Liver (tissue), 3 donors: ENCODE measurements at regions not wholly inside any gene's neighbourhood (a gene's known extent, or its start where the extent isn't known, plus 50 kb on each side); places are given as distances from the start of the nearest gene placed in this dataset.

Source experiments
- ATF3 ChIP-seq: IDR thresholded peaks from 2 replicates; pipeline ENCODE4 v1.6.1; 2016; ENCODE audit warnings: antibody characterized with exemption
- CTCF ChIP-seq: fragments of 150-350 bp; IDR thresholded peaks from 2 replicates; pipeline ENCODE4 v1.5.1; 2017; ENCODE audit warnings: improper control_type of control experiment, low read depth, low read length; ENCODE audit not compliant: missing input control
- EGR1 ChIP-seq, 2 donors: IDR thresholded peaks; 2 replicates each; pipeline ENCODE4 v1.6.1; 2016 to 2018; ENCODE audit warnings: antibody characterized with exemption in 2 of 2, low read depth in 2 of 2
- GABPA ChIP-seq, 2 donors: IDR thresholded peaks in 1 of 2; conservative IDR thresholded peaks in 1 of 2; 2 replicates each; pipeline ENCODE4 v1.6.1; 2016; ENCODE audit warnings: antibody characterized with exemption in 2 of 2, mild to moderate bottlenecking in 1 of 2, moderate library complexity in 1 of 2
- HNF4A ChIP-seq, 2 donors: conservative IDR thresholded peaks; 2 replicates each; pipeline ENCODE4 v1.6.1; 2016; ENCODE audit warnings: antibody characterized with exemption in 2 of 2, mild to moderate bottlenecking in 2 of 2
- HNF4G ChIP-seq: IDR thresholded peaks from 2 replicates; pipeline ENCODE4 v1.6.1; 2016; ENCODE audit warnings: antibody characterized with exemption
- JUND ChIP-seq, 2 donors: IDR thresholded peaks; 2 replicates each; pipeline ENCODE4 v1.6.1; 2016; ENCODE audit warnings: antibody characterized with exemption in 2 of 2
- MAX ChIP-seq: IDR thresholded peaks from 2 replicates; pipeline ENCODE4 v1.6.1; 2016; ENCODE audit warnings: antibody characterized with exemption
- RAD21 ChIP-seq, 2 donors: IDR thresholded peaks; 2 replicates each; pipeline ENCODE4 v1.6.1; 2016; ENCODE audit warnings: antibody characterized with exemption in 2 of 2, mild to moderate bottlenecking in 2 of 2
- REST ChIP-seq: IDR thresholded peaks from 2 replicates; pipeline ENCODE4 v1.6.1; 2016; ENCODE audit warnings: antibody characterized with exemption, mild to moderate bottlenecking
- RXRA ChIP-seq, 2 donors: IDR thresholded peaks; 2 replicates each; pipeline ENCODE4 v1.6.1; 2017 to 2018; ENCODE audit warnings: antibody characterized with exemption in 2 of 2, mild to moderate bottlenecking in 1 of 2
- SP1 ChIP-seq: IDR thresholded peaks from 2 replicates; pipeline ENCODE4 v1.6.1; 2018; ENCODE audit warnings: antibody characterized with exemption, mild to moderate bottlenecking
- ZBTB33 ChIP-seq: IDR thresholded peaks from 2 replicates; pipeline ENCODE4 v1.6.1; 2016; ENCODE audit warnings: antibody characterized with exemption
- donor health status: healthy.
- donor health status: healthy.

- TF ChIP-seq MAX (no peak), SP1 (no peak), RXRA (IDR thresholded peaks at IDR 0.05) (no peak), CTCF (no peak), REST (no peak), HNF4A (conservative IDR thresholded peaks at IDR 0.05) (no peak), EGR1 (IDR thresholded peaks at IDR 0.05; ENCODE audit: low read depth in 2 of 2) (no peak), GABPA (IDR thresholded peaks at IDR 0.05 in 1 of 2, conservative IDR thresholded peaks at IDR 0.05 in 1 of 2) (no peak), JUND (IDR thresholded peaks at IDR 0.05) (no peak), HNF4G (no peak), ZBTB33 (no peak), ATF3 (no peak), RAD21 (IDR thresholded peaks at IDR 0.05) (no peak)
These were observed 95.7 kb upstream of the SMIM23 start for GRCh38 chr5:171689853-171690417.
